ENCODE measurements at regions not wholly inside any gene's neighbourhood (a gene's known extent, or its start where the extent isn't known, plus 50 kb on each side); places are given as distances from the start of the nearest gene placed in this dataset.

DNA sequence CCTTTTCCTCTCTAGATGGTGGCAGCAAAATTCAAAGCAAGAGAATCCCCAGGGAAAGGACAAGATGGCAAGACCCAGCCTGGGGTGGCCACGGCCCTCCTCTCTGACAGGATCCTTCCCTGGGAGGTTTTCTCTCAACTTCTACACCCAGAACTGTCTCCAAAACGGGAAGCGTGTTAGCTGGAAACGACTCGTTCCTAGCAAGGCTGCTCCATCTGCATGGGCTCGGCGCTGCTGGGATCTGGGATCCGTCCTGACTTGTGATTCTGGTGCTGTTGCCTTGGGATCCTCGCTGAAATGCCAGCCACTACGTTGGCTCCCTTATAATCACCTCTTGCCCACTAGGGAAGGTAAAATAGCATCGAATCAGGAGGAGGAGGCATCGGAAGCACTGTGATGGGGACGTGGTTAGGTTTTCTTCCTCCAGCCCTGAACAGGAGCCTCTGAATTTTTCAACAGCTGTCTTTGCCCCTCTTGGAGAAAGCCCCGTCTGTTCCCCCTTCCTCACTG, 514.8 kb upstream of the MYT1L start:
- DNase-seq, result no peak

DNA sequence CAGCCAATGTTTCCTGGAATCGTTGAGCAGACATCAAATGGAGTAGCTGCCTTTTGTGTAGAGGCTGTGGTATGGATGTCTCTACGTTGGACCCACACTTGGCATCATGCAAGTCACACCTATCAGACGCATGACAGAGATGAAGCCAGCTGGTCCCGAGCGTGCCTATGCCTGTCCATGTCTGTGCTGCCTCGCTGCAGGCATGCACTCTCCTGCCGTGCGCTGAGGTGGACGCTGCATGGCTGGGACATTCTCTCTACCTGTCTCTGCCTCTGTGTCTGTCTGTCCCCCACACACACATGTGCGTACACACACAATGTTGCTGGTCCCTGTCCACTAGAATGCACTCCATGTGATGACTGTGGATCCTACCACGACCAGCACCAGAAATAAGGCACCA, 514.2 kb upstream of the MYT1L start:
- no peak for DNase-seq

GRCh38 chr2:2843969-2844548, 513.0 kb upstream of the MYT1L start:
- DNase-seq, result no peak

GRCh38 chr2:2842466-2842865, 511.4 kb upstream of the MYT1L start:
- no peak for DNase-seq

DNA sequence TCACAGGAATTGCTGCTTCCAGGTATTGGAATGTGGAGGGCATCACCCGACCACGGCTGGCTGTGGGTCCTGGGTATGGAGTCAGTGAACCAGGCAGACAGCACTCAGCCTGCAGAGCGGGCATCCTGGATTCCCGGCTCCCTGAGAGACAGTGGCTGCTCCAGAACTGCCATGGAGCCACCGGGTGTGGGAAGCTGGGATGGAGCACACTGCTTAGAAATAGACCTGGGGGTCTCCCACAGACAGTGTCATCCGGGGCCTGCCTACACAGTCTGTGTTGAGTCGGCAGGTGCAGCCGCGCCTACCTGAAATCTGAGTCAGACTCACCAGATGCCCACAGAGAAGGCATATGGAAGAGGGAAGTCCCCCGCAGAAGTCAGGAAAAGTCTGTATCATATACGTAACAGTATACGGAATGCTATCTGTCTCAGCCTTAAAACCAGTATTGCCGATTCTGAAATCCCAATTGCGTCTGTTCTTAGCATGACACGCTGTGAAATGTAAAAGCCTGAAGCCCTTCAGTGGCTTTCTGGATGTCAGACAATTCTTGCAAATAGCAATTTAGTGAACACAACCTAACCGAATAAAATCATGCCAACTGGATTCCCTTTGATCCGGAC, 509.7 kb upstream of the MYT1L start:
- no peak for DNase-seq

GRCh38 chr2:2839782-2840531, 508.9 kb upstream of the MYT1L start:
- DNase-seq, result no peak

DNA sequence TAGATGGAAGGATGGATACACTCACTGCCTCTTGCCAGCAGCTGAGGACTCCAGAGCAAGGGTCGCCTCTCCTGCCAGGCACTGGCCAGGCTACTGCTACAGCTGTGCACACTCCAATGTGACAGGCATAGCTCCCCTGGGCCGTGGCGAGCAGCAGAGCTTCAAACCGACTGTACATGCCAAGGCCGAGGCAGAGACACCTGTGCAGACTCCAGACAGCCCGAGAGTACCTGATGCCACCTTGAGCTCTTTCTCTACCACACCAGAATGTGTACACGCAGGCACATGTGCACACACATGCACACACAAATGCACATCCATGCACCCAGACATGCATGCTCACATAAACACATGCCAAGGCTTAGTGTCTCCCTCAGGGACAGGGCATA, 508.3 kb upstream of the MYT1L start:
- DNase-seq, result no peak

- no peak for DNase-seq
These were observed 507.4 kb upstream of the MYT1L start for GRCh38 chr2:2838548-2838845.

DNA sequence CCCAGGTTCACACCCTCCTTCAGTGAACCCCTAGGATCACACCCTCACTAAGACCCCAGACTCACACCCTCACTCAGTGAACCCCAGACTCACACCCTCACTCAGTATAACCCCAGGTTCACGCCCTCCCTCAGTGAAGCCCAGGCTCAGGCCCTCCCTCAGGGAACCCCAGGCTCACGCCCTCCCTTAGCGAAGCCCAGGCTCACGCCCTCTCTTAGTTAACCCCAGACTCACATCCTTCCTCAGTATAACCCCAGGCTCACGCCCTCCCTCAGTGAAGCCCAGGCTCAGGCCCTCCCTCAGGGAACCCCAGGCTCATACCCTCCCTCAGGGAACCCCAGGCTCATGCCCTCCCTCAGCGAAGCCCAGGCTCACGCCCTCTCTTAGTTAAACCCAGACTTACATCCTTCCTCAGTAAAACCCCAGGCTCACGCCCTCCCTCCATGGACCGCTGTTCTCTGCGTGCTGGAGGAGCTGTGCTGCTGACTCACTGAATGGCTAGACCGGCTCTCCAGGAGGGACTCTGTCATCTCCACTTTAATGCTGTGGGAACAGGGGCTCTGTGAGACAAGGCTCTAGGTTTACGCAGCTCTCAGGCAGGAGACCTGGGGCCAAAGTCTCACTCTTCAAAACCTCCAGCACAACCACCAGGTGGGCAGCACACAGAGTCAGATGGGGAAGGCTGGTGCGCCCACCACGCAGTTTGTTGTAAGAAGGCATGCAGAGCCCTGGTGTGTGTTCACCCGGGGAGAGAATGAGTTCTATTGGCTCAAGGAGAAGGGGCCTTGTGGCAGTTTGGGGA, 506.9 kb upstream of the MYT1L start:
- no peak for DNase-seq

DNA sequence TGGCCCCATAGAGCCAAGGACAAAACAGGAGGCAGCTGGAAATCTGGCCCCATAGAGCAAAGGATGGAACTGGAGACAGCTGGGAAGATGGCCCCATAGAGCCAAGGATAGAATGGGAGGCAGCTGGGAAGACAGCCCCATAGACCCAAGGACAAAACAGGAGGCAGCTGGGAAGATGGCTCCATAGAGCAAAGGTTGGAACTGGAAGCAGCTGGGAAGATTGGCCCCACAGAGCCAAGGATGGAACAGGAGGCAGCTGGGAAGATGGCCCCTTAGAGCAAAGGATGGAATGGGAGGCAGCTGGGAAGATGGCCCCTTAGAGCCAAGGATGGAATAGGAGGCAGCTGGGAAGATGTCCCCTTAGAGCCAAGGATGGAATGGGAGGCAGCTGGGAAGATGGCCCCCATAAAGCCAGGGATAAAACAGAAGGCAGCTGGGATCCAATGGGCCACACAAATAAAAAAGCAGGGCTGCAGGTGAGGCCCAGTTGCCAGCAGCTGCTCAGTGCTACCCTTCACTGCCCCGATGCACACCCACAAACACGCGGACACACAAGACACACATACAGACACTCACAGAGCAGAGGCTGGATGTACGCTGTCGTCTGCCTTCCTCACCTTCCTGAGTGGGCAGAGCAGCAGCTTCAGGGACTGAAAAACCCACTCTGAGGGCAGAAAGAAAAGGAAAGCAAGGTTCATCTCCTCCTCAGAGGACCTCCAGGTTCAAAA, 505.4 kb upstream of the MYT1L start:
- DNase-seq, result no peak

- DNase-seq, result no peak
These were observed 503.6 kb upstream of the MYT1L start for GRCh38 chr2:2834516-2835254.

- no peak for DNase-seq
These were observed 503.0 kb upstream of the MYT1L start for GRCh38 chr2:2834105-2834504.

- no peak for DNase-seq
These were observed 501.6 kb upstream of the MYT1L start for GRCh38 chr2:2832657-2833056.

DNA sequence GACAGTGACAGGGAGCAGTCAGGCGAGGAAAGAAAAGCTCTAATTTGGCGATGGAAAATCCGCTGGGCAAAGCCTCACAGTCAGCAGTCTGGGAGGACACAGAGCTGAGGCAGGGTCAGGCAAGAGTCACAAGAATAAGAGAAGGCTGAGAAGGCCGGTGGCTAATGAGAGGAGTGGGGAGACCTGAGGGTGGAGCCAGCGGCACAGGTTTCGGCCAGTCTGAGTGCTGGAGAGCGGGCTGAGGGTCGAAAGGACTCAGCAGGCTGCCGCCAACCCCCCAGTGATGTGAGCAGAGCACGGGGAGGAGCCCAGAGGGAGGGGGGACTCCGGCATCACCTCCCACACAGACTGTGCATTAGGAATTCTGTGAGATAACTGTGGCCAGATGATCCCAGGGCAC, 500.6 kb upstream of the MYT1L start:
- no peak for DNase-seq

DNA sequence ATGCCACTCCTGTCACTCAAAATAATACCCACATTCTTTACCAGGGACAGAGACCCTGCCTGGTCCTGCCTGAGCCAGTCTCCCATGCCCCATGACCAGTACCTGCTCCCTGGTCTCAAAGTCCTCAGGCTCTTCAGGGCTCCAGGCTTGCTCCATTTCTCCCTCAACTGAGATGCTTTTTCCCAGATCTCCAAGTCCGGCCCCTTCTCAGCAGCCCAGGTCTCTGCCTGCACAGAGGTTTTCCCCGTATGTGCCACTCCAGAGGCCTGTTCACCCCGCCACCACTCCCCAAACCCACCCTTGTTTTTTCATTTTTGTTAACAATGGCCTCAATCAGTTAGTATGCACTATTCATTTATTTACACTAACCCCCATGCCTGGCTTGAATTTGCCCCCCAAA, 499.5 kb upstream of the MYT1L start:
- no peak for DNase-seq

GRCh38 chr2:2828774-2829368, 497.8 kb upstream of the MYT1L start:
- DNase-seq, result no peak

GRCh38 chr2:2827761-2828221, 496.7 kb upstream of the MYT1L start:
- no peak for DNase-seq

- DNase-seq, result no peak
These were observed 496.1 kb upstream of the MYT1L start for GRCh38 chr2:2827046-2827636.

GRCh38 chr2:2826621-2827020, 495.5 kb upstream of the MYT1L start:
- no peak for DNase-seq

DNA sequence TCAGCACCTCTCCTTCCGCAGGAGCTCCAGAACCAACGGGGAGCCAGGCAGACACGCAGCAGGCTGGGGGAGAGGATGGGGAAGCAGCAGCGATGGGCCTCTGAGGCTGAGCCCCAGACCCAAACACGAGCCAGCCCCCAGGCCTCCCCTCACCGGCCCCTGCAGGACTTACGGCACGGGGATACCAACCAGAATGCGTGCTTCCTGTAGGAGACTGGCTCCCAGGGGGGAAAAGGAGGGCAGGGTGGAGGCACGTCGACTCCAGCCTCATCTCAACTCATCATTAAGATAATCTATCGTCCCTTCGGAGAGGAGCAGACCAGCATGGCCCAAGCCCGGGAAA, 495.1 kb upstream of the MYT1L start:
- no peak for DNase-seq

All from fibroblast of skin of abdomen (primary cell).